ENCODE measurements at regions not wholly inside any gene's neighbourhood (a gene's known extent, or its start where the extent isn't known, plus 50 kb on each side); places are given as distances from the start of the nearest gene placed in this dataset.

DNA sequence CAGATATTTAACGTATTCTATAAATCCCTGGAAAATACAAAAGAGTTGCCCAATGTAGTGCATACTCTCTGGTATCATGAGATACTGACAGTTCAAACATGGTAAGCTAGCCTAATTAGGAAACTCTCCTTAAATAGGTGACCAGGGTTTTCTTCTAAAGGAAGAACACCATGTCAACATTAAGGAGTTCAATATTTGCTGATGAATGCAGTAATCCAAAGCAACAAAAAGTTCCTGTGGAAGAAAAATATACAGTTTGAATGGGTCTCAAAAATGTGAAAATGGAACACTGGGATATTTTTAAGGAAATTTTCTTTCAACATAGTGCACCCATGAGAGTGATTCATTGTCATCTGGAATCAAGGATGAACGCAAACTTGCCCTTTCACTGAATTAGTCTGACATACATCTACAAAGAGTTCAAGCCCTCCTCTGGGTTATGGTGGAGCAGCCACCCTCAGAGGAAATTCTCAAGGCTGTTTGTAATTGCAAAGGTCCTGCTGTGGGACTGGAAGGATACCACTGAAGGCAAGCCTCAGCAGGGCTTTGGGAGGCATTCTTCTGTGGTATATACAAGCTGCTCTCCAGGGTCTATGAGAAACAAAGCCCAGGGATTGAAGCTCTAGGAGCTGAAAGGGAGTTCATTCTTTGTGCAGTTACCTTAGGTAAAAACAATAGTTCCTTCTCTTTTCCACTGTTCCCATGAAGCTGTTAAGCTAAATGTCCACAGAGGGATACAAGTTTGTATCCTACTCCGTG lies 700.3 kb downstream of the TUSC7 start:
- DNase-seq: no peak

DNA sequence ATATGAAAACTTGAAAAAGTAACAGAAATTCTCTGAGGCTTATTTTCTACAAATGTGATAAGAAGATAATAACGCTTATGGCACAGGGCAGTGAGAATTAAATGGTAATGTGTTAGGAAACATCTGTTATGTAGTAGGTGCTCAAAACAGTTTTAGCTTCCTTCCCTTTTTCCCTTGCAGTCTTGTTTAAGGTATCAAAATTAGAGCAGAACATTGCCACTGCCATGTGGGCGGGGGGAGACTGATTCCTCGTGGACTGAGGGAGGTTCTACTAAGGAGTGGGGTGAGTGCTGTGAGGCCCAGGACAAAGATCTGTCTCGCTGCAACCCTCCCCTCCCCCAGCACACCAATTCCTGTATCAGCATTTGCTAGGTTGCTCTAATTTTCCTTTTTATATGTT lies 702.4 kb downstream of the TUSC7 start:
- DNase-seq: no peak

GRCh38 chr3:117417411-117417810 lies 707.8 kb downstream of the TUSC7 start:
- DNase-seq: no peak

- no peak for DNase-seq
Observed at GRCh38 chr3:117427081-117427480, 717.5 kb downstream of the TUSC7 start.

DNA sequence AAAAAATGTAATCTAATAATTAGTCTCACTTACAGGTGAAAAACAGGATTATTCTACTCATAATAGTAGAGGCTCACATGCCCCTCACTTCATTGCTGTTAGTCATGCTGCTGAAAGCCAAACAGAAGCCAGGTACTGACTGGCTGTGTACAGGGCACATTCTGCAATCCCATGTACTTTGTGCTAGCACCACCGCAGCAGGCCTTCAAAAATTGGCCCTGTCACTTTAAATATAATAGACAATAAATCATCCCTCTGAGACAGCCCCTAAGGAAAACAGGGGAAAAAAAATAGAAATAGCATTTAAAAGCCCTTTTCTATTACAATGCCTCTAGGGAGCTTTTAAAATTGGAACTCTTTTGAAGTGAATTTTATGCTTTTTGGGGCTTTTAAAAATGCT lies 723.8 kb downstream of the TUSC7 start:
- DNase-seq: peak in 1 of 3 experiments; percentile 38

DNA sequence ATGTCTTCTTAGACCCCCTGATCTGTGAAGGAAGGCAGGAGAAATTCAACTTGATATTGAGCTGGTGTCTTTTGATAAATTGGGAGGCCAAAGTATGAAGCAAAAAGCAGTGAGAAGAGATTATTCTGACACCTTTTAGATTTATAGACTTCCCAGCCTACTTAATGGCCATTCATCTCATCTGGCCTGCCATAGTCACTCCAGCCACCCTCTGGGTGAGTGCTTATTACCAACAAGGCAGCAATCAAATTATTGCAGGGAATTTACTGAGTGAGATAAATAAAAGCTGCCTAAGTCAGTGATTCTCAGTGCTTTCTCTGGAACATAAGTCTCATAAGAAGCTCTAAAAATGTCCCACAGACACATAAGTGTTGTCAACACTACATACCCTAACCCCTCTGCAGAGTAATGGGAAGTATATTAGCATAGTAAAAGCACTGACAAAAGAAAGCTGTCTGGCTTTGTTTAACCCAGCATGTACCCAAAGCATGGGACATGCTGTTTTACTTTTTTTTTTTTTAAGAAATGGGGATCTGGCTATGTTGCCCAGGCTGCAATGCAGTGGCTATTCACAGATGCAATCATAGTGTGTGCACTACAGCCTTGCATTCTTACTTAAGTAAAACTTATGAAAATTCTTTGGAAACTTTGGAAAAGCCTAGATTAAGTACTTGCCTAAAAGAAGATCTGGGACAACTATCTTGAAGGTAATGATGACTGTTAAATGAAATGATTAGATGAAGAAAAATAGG lies 725.3 kb downstream of the TUSC7 start:
- DNase-seq: peak in 1 of 3 experiments; percentile 50

- peak in 2 of 3 experiments; percentile 11 to 31 for DNase-seq
Observed at GRCh38 chr3:117435506-117435905, 725.9 kb downstream of the TUSC7 start.

- DNase-seq: peak; percentile 17 to 94 (median 75)
Observed at GRCh38 chr3:117439812-117440211, 730.2 kb downstream of the TUSC7 start.

- DNase-seq: peak in 1 of 3 experiments; percentile 30
Observed at GRCh38 chr3:117441851-117442250, 732.3 kb downstream of the TUSC7 start.

DNA sequence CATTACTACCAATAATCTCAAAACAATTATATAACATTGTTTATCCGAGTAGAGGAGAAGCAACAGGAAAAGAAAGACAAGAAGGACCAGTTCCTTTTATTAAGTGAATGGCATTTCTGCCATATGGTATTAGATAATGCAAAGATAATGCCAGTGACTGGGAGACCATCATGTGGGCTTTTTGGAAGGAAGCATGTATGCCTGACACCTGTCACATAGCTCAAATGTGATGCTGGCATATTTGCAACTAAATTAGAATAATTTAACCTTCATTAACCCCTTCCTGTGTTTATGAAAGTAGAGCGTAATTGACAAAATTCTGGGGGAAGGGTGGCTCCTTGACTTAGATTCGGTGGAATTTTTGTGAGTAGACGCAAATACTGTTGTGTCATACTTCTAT lies 733.0 kb downstream of the TUSC7 start:
- no peak for DNase-seq

GRCh38 chr3:117443014-117443413 lies 733.4 kb downstream of the TUSC7 start:
- DNase-seq: peak in 1 of 3 experiments; percentile 16

- peak in 2 of 3 experiments; percentile 30 to 67 for DNase-seq
Observed at GRCh38 chr3:117444175-117444574, 734.6 kb downstream of the TUSC7 start.

DNA sequence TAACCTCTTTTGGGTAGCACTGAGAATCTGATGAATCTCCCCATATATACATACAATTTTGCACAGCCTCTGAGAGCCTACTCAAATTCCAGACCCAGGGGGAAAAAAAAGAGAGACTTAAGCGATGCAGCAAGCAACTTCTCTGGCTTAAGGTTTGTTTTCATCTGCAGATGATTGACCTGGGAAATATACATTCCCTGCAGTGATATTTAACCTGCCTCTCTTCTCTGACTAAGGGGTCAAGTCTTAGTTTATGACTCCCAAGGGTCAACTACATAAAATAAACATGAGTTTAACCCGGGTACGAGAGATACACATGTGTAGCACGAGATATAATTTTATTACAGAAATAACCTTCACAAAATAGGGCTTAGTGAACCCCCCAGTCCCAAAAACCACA lies 737.8 kb downstream of the TUSC7 start:
- DNase-seq: no peak

DNA sequence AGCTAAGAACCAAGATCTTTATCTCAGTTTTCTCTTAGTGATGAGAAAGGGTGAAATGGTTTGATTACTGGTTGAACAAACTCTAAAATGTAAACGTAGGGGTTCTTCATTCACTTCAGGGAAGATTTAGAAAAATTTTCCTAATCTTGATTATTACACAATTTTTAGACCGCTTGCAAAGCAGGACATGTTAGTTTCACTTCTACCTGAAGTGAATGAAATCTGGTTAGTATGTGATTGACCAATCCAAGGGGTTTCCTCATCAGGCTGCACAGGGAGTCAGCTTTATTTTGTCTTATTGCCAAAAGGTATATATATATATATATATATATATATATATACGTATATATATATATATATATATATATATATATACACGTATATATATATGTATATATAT lies 740.4 kb downstream of the TUSC7 start:
- DNase-seq: no peak

DNA sequence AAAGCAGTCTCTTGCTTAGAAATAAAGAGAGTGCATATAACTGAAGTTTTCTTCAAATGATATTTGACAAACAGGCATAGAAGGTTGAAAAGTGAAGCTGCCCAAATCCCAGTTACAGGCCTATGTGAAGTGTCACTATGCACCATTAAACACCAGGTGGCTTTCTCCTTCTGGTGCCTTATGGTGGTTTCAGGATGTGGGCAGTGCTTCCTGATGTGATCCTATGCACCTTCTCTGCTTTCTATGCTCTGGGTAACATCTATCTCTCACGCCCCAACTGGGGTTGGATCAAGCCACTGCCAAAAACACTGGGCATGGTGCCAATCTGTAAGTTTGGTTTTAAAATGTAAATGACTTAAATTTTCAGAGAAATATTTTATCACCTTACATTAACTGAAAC lies 744.7 kb downstream of the TUSC7 start:
- peak in 1 of 3 experiments; percentile 30 for DNase-seq

- DNase-seq: no peak
Observed at GRCh38 chr3:117454908-117455307, 745.3 kb downstream of the TUSC7 start.

GRCh38 chr3:117455782-117456181 lies 746.2 kb downstream of the TUSC7 start:
- no peak for DNase-seq

- DNase-seq: no peak
Observed at GRCh38 chr3:117463276-117464115, 753.9 kb downstream of the TUSC7 start.

DNA sequence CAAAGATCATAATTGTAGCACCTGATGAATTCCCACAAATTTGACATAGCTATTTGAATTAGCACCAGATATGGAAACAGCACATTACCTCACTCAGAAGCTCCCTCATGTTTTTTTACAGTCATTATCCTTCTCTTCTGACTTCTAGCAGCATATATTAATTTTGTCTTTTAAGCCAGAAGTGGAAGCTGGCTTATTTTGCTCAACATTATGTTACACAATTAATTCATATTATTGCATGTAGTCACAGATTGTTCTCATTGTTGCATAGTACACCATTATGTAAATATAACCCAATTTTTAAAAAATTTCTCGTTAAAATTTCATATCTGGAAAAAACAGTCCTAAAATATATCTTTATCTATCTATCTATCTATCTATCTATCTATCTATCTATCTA lies 762.3 kb downstream of the TUSC7 start:
- no peak for DNase-seq

DNA sequence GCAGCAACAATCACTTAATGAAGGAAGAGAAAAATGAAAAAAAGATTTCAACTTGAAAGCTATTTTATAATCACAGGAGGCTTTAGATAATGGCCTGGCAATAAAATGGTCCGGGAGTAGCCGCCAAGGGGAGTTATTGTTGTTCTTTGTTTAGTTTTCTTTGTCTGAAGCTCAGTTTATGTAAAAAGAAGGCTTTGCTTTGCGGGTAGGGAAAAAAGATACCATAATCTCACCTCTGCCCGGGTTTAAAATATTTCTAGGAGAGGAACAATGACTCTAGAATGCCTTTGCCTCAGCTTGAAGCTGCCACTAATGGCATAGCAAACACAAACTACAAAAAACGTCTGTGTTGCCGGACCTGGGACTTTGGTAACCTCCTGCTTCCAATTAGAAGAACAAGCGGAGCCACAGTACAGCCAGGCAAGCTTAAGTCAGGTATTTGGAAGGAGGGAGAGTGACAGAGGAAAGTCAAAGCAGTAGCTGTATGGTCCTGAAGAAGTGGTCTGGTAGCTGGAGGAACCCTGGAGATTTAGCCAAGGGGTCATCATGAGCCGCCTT lies 764.5 kb downstream of the TUSC7 start:
- DNase-seq: peak; percentile 37 to 84 (median 54)

DNA sequence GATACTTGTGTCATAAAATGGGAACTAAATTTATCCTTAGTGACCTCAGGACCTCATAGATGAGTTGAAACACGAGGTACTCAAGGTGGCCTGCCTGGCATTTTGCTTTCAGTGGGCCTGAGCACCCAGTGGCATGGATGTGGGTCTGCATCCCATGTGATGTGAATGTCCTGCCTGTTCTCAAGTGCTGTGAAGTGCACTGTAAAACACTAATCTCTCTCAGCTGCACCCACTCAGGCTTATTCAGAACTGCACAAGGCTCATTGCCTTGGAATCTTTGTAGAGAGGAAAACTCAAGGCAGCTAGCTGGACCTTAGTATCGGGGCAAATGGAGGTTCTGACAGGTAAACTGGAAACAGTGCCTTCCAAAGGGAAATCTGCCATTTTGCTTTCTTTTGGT lies 767.0 kb downstream of the TUSC7 start:
- DNase-seq: peak in 1 of 3 experiments; percentile 33

GRCh38 chr3:117477214-117477755 lies 767.7 kb downstream of the TUSC7 start:
- DNase-seq: no peak

- DNase-seq: no peak
Observed at GRCh38 chr3:117479095-117479494, 769.5 kb downstream of the TUSC7 start.
